GM12891 (cell line): ENCODE measurements at regions not wholly inside any gene's neighbourhood (a gene's known extent, or its start where the extent isn't known, plus 50 kb on each side); places are given as distances from the start of the nearest gene placed in this dataset.

ENCODE experiments used
- POLR2A ChIP-seq: IDR thresholded peaks from 2 replicates; pipeline ENCODE4 v1.6.1; 2011; ENCODE audit warnings: low read depth, low read length, control low read depth
- POLR2AphosphoS5 ChIP-seq: IDR thresholded peaks from 2 replicates; pipeline ENCODE4 v1.6.1; 2011; ENCODE audit warnings: low read depth, low read length, control low read depth

DNA sequence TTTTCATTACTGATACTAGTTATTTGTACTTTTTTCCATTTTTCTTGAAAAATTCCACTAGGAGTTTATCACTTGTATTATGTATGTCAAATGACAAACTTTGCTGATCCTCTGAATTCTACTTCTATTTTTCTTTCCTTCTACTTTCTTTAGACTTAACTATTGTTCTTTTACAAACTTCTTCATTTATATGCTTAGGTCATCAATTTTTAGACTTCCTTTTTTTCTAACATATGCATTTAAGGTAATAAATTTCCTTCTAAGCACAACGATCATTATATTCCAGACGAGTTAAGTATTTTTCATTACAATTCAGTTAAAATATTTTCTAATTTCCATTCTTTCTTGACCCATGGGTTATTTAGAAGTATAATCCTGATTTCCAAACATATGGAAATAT lies 240.8 kb downstream of the NHLRC3 start:
- no peak for TF ChIP-seq POLR2A
- no peak for TF ChIP-seq POLR2AphosphoS5
